Activated CD4-positive, alpha-beta T cell treated with anti-CD3 and anti-CD28 coated beads, Interleukin-2, Interleukin-4, amounts not matched to agents 100 ng/mL and 50 ng/mL, durations not matched to agents 16 hours and 8 hours (primary cell): ENCODE measurements at regions not wholly inside any gene's neighbourhood (a gene's known extent, or its start where the extent isn't known, plus 50 kb on each side); places are given as distances from the start of the nearest gene placed in this dataset.

ENCODE experiments used
- DNase-seq: peaks from one replicate; pipeline ENCODE4 v3.0.0-alpha.2; 2020; ENCODE audit warnings: low spot score

DNA sequence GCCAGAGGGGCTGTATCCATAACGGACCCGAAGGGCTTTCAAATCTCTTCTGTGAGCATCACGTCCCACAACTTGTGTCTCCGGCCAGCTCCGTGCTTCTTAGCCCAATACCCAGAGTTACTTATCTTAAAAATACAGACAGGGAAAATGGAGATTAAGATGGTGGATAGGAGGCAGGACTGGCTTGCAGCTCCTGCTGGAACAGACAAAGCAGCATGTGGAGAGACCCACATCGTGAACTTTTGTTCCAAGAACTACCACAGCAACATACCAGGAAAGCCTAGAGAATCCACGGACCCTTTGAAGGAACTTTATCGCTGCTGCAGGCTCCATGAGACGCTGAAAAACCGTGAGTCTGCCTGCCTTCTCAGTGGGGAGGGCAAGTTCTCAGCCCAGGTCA, 113.7 kb downstream of the RNASET2 start:
- no peak for DNase-seq

- no peak for DNase-seq
Measured at GRCh38 chr6:166841216-166841615, 115.1 kb downstream of the RNASET2 start.

- no peak for DNase-seq
Measured at GRCh38 chr6:166839569-166839968, 116.8 kb downstream of the RNASET2 start.

DNA sequence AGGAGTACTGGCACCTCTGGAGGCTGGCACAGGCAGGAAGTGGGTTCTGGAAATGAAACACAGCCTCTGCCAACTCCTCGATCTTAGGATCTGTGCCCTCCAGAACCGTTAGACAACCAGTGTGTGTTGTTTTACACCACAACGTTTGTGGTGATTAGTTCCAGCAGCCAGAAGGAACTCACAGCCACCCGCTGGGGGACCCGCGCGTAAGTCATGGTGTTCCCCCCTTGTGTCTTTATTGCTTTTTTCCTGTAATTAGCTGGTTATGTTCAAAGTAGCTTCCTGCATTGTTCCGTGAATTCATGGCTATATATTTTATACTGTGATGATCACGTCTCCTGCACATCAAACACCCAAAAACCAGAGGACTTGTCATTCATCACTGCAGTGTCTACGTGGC, 117.4 kb downstream of the RNASET2 start:
- no peak for DNase-seq

DNA sequence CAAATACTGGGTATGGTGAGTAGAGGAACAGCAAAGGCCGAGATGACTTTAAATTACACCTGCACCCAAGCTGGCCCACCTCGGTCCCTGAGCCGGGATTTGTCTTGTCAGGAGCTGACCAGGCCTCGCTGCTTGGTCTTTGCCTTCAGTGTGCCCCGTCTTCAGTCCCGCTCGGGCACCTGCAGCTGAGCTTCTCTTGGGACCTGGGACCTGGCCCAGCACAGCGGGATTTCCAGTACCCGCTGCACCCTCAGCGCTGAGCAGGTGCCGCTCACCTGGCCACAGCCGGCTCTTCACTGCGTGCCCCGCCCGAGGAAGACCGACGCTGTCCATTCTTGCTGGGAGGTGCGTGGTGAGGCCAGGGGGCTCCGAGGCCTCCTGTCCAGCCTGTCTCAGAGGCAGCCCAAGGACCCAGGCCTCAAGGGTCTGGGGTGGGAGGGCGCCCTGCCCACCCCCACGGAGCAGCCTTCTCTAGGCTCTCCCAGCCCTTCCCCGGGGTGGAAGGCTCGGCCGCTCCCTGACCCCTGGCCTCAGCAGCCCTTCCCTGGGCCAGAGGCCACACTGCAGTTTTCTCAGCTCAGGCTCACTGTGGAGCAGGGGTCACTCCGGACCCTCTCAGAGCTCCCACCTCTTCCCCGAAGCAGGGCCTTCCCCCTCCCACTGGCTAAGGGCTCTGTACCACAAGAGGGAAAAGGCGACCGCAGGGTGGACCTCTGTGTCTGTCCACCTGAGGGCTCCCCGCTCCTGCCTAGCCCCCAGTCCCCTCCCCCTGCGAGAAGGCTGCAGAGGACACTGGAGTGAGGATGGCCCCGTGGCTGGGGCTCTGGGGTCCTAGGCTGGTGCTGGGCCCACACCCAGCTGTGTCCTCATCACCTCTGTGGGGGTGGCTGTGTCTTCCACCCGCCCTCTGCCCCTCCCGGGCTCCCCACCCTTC, 119.3 kb downstream of the RNASET2 start:
- no peak for DNase-seq

- DNase-seq: peak; percentile 47
Measured at GRCh38 chr6:166834049-166834448, 122.3 kb downstream of the RNASET2 start.

GRCh38 chr6:166830891-166831363, 125.4 kb downstream of the RNASET2 start:
- no peak for DNase-seq

- peak; percentile 62 for DNase-seq
Measured at GRCh38 chr6:166830185-166830890, 126.0 kb downstream of the RNASET2 start.

- DNase-seq: no peak
Measured at GRCh38 chr6:166826264-166826663, 130.1 kb downstream of the RNASET2 start.

DNA sequence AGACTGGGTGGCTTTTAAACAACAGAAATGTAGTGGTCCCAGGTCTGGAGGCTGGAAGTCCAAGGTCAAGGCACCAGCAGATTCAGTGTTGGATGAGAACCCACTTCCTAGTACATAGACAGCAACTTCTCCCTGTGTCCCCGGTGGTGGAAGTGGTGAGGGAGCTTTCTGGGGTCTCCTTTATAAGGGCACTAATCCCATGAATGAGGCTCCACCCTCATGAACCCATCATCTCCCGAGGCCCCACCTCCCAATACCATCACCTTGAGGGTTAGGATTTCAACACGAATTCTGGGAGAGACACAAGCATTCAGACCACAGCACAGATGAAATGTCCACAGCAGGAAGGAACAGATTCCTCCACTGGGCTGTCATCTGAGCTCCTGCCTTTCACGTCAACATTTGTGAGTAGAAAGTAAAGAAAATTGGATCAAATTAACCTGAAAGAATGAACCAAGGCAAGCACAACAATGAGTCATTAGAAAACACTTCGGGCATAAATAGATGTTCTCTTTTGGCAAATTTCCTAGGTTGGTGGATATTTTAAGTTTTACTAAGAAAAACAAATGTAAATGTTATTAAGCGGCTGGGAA, 130.7 kb downstream of the RNASET2 start:
- DNase-seq: no peak

- no peak for DNase-seq
Measured at GRCh38 chr6:166824880-166825250, 131.5 kb downstream of the RNASET2 start.

- DNase-seq: no peak
Measured at GRCh38 chr6:166824146-166824879, 132.0 kb downstream of the RNASET2 start.

GRCh38 chr6:166822609-166823008, 133.7 kb downstream of the RNASET2 start:
- DNase-seq: no peak

GRCh38 chr6:166820483-166820882, 135.9 kb downstream of the RNASET2 start:
- no peak for DNase-seq

DNA sequence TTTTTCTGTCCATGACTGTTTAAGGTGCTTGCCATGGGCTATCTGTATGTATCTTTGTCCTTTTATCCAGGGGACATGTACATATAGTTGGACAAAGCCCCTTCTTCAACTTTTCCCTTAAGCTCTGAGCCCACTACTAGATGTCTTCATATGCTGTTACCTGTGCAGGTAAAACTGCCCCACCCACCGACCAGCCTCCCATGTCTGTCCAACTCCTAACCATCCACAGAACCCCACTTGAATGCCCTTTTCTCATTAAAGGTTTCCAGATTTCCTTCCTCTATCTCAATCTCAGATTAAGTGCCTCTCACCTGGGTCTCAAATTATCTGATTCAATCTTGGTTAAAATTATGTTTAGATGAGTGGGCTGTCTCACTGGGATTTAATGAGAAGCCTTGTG, 136.3 kb downstream of the RNASET2 start:
- no peak for DNase-seq

GRCh38 chr6:166815629-166816028, 140.7 kb downstream of the RNASET2 start:
- DNase-seq: no peak

DNA sequence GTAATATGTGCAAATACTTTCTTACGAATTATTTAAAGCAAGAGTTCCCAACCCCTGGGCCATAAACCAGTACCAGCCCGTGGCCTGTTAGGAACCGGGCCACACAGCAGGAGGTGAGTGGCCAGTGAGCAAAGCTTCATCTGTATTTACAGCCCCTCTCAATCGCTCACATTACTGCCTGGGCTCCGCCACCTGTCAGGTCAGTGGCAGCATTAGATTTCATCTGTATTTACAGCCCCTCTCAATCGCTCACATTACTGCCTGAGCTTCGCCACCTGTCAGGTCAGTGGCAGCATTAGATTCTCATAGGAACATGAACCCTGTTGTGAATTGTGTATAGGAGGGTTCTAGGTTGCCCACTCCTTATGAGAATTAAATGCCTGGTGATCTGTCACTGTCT, 142.0 kb downstream of the RNASET2 start:
- DNase-seq: no peak

- no peak for DNase-seq
Measured at GRCh38 chr6:166813461-166813860, 142.9 kb downstream of the RNASET2 start.

- no peak for DNase-seq
Measured at GRCh38 chr6:166810864-166811263, 145.5 kb downstream of the RNASET2 start.

- no peak for DNase-seq
Measured at GRCh38 chr6:166809721-166810120, 146.6 kb downstream of the RNASET2 start.

- DNase-seq: no peak
Measured at GRCh38 chr6:166806962-166807757, 149.2 kb downstream of the RNASET2 start.
